PC-9 (cell line): ENCODE measurements at regions not wholly inside any gene's neighbourhood (a gene's known extent, or its start where the extent isn't known, plus 50 kb on each side); places are given as distances from the start of the nearest gene placed in this dataset.

Experiments used
- BruUV-seq: library from RNA; stranded (reverse); fragments of 400-500 nt; replicated peaks from 2 replicates; lab custom pipeline; 2021; lab: Mats Ljungman, UMichigan
- CTCF ChIA-PET: fragments of 300-600 bp; sonication (Branson Sonifier 250); formaldehyde crosslinking; loops from one replicate; lab custom pipeline; 2022; ENCODE audit warnings: antibody characterized with exemption; lab: Charles Lee
- POLR2A ChIA-PET: fragments of 300-600 bp; sonication (Branson Sonifier 250); formaldehyde crosslinking; loops from one replicate; lab custom pipeline; 2022; ENCODE audit warnings: antibody characterized with exemption; ENCODE audit not compliant: unreplicated experiment; lab: Charles Lee
- DNase-seq, 2 experiments: peaks; one replicate each; pipeline versions ENCODE4 v3.0.0 to v3.0.0-alpha.2; 2015 to 2022; ENCODE audit warnings: mixed read lengths in 1 of 2
- H2AFZ ChIP-seq: fragments of 200-600 bp; sonication (generic); 2 replicates; pipeline ENCODE4 v1.8.1; 2017; ENCODE audit warnings: antibody characterized with exemption
- H3F3A ChIP-seq: fragments of 200-600 bp; sonication (generic); 2 replicates; pipeline ENCODE4 v1.8.1; 2017; ENCODE audit warnings: antibody characterized with exemption, mild to moderate bottlenecking, low read depth; ENCODE audit not compliant: insufficient read depth
- H3K27ac ChIP-seq: fragments of 200-600 bp; sonication (generic); 2 replicates; pipeline ENCODE4 v1.6.1; 2016; ENCODE audit warnings: mixed run types
- H3K27me3 ChIP-seq: fragments of 200-600 bp; sonication (generic); 2 replicates; pipeline ENCODE4 v1.6.1; 2016; ENCODE audit warnings: low read depth, mixed run types; ENCODE audit not compliant: insufficient read depth
- H3K36me3 ChIP-seq: fragments of 200-600 bp; sonication (generic); 2 replicates; pipeline ENCODE4 v1.6.1; 2016; ENCODE audit warnings: low read depth, mixed run types
- H3K4me1 ChIP-seq: fragments of 200-600 bp; sonication (generic); replicated peaks from 2 replicates; pipeline ENCODE4 v1.6.1; 2016; ENCODE audit warnings: mixed run types; ENCODE audit not compliant: insufficient read depth
- H3K4me2 ChIP-seq: fragments of 200-600 bp; sonication (generic); 2 replicates; pipeline ENCODE4 v1.6.1; 2017; ENCODE audit warnings: mixed run types
- H3K4me3 ChIP-seq: fragments of 200-600 bp; sonication (generic); 2 replicates; pipeline ENCODE4 v1.6.1; 2016; ENCODE audit warnings: mixed run types
- H3K79me2 ChIP-seq: fragments of 200-600 bp; sonication (generic); 2 replicates; pipeline ENCODE4 v1.6.1; 2017; ENCODE audit warnings: low read depth, mixed run types
- H3K9me2 ChIP-seq: fragments of 200-600 bp; sonication (generic); 2 replicates; pipeline ENCODE4 v1.8.1; 2017; ENCODE audit warnings: mild to moderate bottlenecking; ENCODE audit not compliant: insufficient read depth
- H3K9me3 ChIP-seq: fragments of 200-600 bp; sonication (generic); 2 replicates; pipeline ENCODE4 v1.8.1; 2016; ENCODE audit warnings: low read depth; ENCODE audit not compliant: insufficient read depth
- H4K20me1 ChIP-seq: fragments of 200-600 bp; sonication (generic); 2 replicates; pipeline ENCODE4 v1.8.1; 2017; ENCODE audit not compliant: insufficient read depth
- EZH2 ChIP-seq: fragments of 200-600 bp; sonication (generic); IDR thresholded peaks from 2 replicates; pipeline ENCODE4 v1.8.0; 2017; ENCODE audit warnings: antibody characterized with exemption, low read depth
- intact Hi-C: fragments of 100-400 bp; cut with micrococcal nuclease; formaldehyde crosslinking; loops from one replicate; pipeline ENCODE4 v1.10.0; 2022; ENCODE audit not compliant: unreplicated experiment
- TF ChIP-seq, protein P1 (sequence below): fragments of 200-600 bp; sonication (generic); conservative IDR thresholded peaks from 2 replicates; pipeline ENCODE4 v1.6.1; 2017; ENCODE audit warnings: mixed run types, antibody characterized with exemption, mild to moderate bottlenecking, moderate library complexity

DNA sequence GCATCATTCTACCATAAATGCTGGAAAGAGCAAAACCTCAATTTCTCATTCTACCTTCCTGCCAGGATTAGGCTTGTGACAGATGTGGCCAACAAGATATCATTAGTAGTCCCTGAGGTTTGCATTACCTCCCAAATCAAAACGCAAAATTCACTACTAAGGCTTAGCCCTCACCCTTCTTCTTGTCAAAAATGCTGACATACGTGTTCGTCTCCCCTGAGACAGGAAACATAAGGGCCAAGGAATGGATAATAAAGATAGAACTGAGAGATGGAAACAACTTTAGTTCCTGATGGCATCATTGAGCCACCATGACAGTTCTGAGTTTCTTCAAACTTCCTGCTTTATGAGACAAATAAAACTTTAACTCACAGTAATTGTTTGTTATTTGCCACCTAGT, 642.1 kb downstream of the NOVA1 start:
- Histone ChIP-seq H3K27me3 (no peaks in the 10 kb centered on the region), H3K9me3 (no peaks in the 10 kb centered on the region), H3K9me2 (no peaks in the 10 kb centered on the region), H3K79me2 (no peaks in the 10 kb centered on the region), H3K4me3 (no peak overlapping the region), H3K4me1 (no peaks in the 10 kb centered on the region), H3K36me3 (no peaks in the 10 kb centered on the region), H3K27ac (no peak overlapping the region), H2AFZ (no peak overlapping the region), H4K20me1 (no peaks in the 10 kb centered on the region), H3F3A (no peaks in the 10 kb centered on the region), H3K4me2 (no peak overlapping the region)
- BruUV-seq = no TSS peak
- DNase-seq = no peak
- POLR2A ChIA-PET = no interaction called here
- intact Hi-C loops = no loop called here
- CTCF ChIA-PET = no interaction called here
- TF ChIP-seq, protein P1, sequence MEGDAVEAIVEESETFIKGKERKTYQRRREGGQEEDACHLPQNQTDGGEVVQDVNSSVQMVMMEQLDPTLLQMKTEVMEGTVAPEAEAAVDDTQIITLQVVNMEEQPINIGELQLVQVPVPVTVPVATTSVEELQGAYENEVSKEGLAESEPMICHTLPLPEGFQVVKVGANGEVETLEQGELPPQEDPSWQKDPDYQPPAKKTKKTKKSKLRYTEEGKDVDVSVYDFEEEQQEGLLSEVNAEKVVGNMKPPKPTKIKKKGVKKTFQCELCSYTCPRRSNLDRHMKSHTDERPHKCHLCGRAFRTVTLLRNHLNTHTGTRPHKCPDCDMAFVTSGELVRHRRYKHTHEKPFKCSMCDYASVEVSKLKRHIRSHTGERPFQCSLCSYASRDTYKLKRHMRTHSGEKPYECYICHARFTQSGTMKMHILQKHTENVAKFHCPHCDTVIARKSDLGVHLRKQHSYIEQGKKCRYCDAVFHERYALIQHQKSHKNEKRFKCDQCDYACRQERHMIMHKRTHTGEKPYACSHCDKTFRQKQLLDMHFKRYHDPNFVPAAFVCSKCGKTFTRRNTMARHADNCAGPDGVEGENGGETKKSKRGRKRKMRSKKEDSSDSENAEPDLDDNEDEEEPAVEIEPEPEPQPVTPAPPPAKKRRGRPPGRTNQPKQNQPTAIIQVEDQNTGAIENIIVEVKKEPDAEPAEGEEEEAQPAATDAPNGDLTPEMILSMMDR = no peak
- no peak for TF ChIP-seq EZH2

DNA sequence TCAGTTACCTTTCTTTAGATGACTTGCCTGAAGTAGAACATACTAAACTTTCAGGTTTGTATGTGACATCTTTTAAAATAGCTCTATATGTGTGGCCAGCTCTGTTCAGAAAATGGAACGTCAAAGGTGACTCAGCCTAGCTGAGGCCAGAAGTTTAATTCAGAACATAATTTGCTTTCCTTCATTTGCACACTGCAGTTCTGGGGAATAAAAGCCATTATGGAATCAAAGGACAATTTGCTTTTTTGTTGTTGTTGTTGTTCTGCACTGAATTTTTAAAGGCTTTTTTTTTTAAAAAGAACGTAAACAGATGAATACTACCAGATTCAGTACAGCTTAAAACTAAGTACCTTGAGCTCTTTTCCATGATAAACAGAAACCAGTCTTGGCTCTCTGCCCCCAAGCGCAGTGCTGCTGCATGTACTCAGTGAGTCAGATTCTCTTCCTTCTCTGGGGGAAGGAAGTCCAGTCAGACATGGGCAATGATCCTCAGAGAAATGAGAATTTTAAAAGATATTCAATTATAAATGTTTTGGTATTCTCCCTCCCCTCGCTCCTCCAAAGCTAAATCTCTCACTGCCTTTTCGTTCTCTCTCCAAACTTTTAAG, 644.2 kb downstream of the NOVA1 start:
- H3K36me3 ChIP-seq = no peaks in the 10 kb centered on the region
- CTCF ChIA-PET = no interaction called here
- intact Hi-C loops = no loop called here

DNA sequence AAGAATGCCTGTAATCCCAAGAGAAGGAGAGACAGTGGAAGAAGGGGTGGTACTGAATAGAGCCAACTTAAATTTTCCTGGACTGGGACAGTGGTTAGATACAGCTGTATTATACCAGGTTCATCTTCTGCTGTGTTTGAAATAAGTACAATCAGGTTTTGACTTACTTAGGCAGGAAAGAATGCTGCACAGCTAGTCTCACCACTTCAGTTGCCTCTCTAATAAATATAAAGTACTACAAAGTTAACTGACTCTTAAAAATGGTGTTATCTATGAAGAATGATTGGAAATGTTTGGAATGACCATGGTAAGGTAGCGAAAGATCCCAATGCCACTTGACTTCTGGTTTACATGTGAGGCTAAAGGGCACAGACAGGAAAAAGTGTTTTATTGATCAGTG, 652.1 kb downstream of the NOVA1 start:
- Histone ChIP-seq H2AFZ (no peak overlapping the region), H3K4me3 (no peak overlapping the region), H3K79me2 (no peaks in the 10 kb centered on the region), H3K4me2 (no peak overlapping the region), H3K9me2 (no peaks in the 10 kb centered on the region), H3K27me3 (no peaks in the 10 kb centered on the region), H3K36me3 (no peaks in the 10 kb centered on the region), H3K9me3 (no peaks in the 10 kb centered on the region), H3F3A (no peaks in the 10 kb centered on the region), H3K27ac (no peak overlapping the region), H4K20me1 (no peaks in the 10 kb centered on the region), H3K4me1 (no peaks in the 10 kb centered on the region)
- intact Hi-C loops = no loop called here
- ChIA-PET POLR2A (no interaction called here), CTCF (no interaction called here)
- BruUV-seq = no TSS peak
- TF ChIP-seq, protein P1 = no peak
- TF ChIP-seq EZH2 = no peak
- DNase-seq = no peak

More for the DNA sequence above, 644.2 kb downstream of the NOVA1 start:
- no peaks in the 10 kb centered on the region for H4K20me1 ChIP-seq
- no peak overlapping the region for H3K27ac ChIP-seq
- no peaks in the 10 kb centered on the region for H3K9me3 ChIP-seq
- H3K27me3 ChIP-seq = no peaks in the 10 kb centered on the region
- no peaks in the 10 kb centered on the region for H3K4me1 ChIP-seq
- H3K4me2 ChIP-seq = no peak overlapping the region
- no TSS peak for BruUV-seq
- no peak for TF ChIP-seq EZH2
- TF ChIP-seq, protein P1 = no peak
- no peaks in the 10 kb centered on the region for H3F3A ChIP-seq
- DNase-seq = no peak
- POLR2A ChIA-PET = no interaction called here
- H3K79me2 ChIP-seq = no peaks in the 10 kb centered on the region
- H3K4me3 ChIP-seq = no peak overlapping the region
- no peaks in the 10 kb centered on the region for H3K9me2 ChIP-seq
- no peak overlapping the region for H2AFZ ChIP-seq
